Endothelial cell of umbilical vein (primary cell): ENCODE measurements at regions not wholly inside any gene's neighbourhood (a gene's known extent, or its start where the extent isn't known, plus 50 kb on each side); places are given as distances from the start of the nearest gene placed in this dataset.

Experiments
- BruUV-seq: library from RNA; stranded (reverse); fragments of 400-500 nt; replicated peaks from 2 replicates; lab custom pipeline; 2021; lab: Mats Ljungman, UMichigan
- CTCF ChIA-PET: fragments of 300-600, 350-600 bp; sonication (Branson Sonifier 250); formaldehyde crosslinking; loops from one replicate; lab custom pipeline; 2021; ENCODE audit warnings: antibody characterized with exemption, inconsistent platforms; lab: Charles Lee
- POLR2A ChIA-PET: fragments of 300-600, 350-600 bp; sonication (Branson Sonifier 250); formaldehyde crosslinking; loops from one replicate; lab custom pipeline; 2021; ENCODE audit warnings: antibody characterized with exemption, inconsistent platforms; lab: Charles Lee
- DNase-seq: peaks from one replicate; pipeline ENCODE4 v3.0.0-alpha.2; 2011; ENCODE audit warnings: low read depth, low spot score
- FAIRE-seq: peaks from 2 replicates; lab custom pipeline; 2011; peaks lifted over from hg19 to GRCh38; lab: Jason Lieb, UNC
- H2AFZ ChIP-seq: 2 replicates; pipeline ENCODE4 v1.6.0; 2012; ENCODE audit warnings: low read depth, low read length, control low read depth, inconsistent platforms
- H3K27ac ChIP-seq: 2 replicates; pipeline ENCODE4 v1.5.1; 2011; ENCODE audit warnings: low read depth, mild to moderate bottlenecking, control low read depth, low read length, moderate library complexity; ENCODE audit not compliant: insufficient read depth
- H3K27me3 ChIP-seq, 2 experiments: 2 replicates each; pipeline versions ENCODE4 v1.6.0 to v1.6.1; 2011; ENCODE audit warnings: low read length in 2 of 2, mixed read lengths in 1 of 2; ENCODE audit not compliant: control insufficient read depth in 2 of 2, insufficient read depth in 2 of 2
- H3K36me3 ChIP-seq, 2 experiments: 2 replicates in 1 of 2; 3 replicates in 1 of 2; pipeline ENCODE4 v1.5.1; 2011; ENCODE audit warnings: low read length in 2 of 2, mild to moderate bottlenecking in 1 of 2, moderate library complexity in 1 of 2; ENCODE audit not compliant: control insufficient read depth in 2 of 2, insufficient read depth in 2 of 2; ENCODE audit errors: extremely low read depth in 1 of 2
- H3K4me1 ChIP-seq: 3 replicates; pipeline ENCODE4 v1.5.1; 2011; ENCODE audit warnings: mild to moderate bottlenecking, low read length; ENCODE audit not compliant: control insufficient read depth, insufficient read depth; ENCODE audit errors: extremely low read depth
- H3K4me2 ChIP-seq: 2 replicates; pipeline ENCODE4 v1.6.1; 2011; ENCODE audit warnings: low read length, control low read depth, mixed read lengths; ENCODE audit not compliant: insufficient read depth
- H3K4me3 ChIP-seq, 3 experiments: fragments of 200-600 bp in 1 of 3; sonication (generic), shearing (Covaris generic) in 1 of 3; replicated peaks in 1 of 3; 2 replicates each; pipeline ENCODE4 v1.5.1; 2011 to 2016; ENCODE audit warnings: control low read depth in 3 of 3, low read length in 3 of 3, mild to moderate bottlenecking in 2 of 3, inconsistent platforms in 1 of 3, low read depth in 1 of 3, moderate library complexity in 1 of 3; ENCODE audit not compliant: insufficient read depth in 1 of 3
- H3K79me2 ChIP-seq: 2 replicates; pipeline ENCODE4 v1.6.0; 2012; ENCODE audit warnings: low read length, inconsistent platforms; ENCODE audit not compliant: control insufficient read depth, insufficient read depth
- H3K9ac ChIP-seq: replicated peaks from 2 replicates; pipeline ENCODE3; 2011; ENCODE audit warnings: low read length, control low read depth; ENCODE audit not compliant: insufficient read depth; ENCODE audit errors: extremely low read depth
- H3K9me1 ChIP-seq: replicated peaks from 3 replicates; pipeline ENCODE4 v1.6.0; 2011; ENCODE audit warnings: mild to moderate bottlenecking, low read length; ENCODE audit not compliant: control insufficient read depth, insufficient read depth; ENCODE audit errors: extremely low read depth
- H3K9me3 ChIP-seq: replicated peaks from 2 replicates; pipeline ENCODE4 v1.5.1; 2012; ENCODE audit warnings: low read length, inconsistent platforms; ENCODE audit not compliant: control insufficient read depth, insufficient read depth
- H4K20me1 ChIP-seq: replicated peaks from 2 replicates; pipeline ENCODE3; 2011; ENCODE audit warnings: mild to moderate bottlenecking, low read length; ENCODE audit not compliant: control insufficient read depth, insufficient read depth; ENCODE audit errors: extremely low read depth
- EZH2 ChIP-seq: IDR thresholded peaks from 2 replicates; pipeline ENCODE4 v1.6.1; 2012; ENCODE audit warnings: borderline replicate concordance, low read depth, mild to moderate bottlenecking, moderate library complexity, low read length, inconsistent platforms; ENCODE audit not compliant: severe bottlenecking
- FOS ChIP-seq: IDR thresholded peaks from 2 replicates; pipeline ENCODE4 v1.6.1; 2011; ENCODE audit warnings: mild to moderate bottlenecking, low read length, moderate library complexity, borderline replicate concordance; ENCODE audit not compliant: insufficient read depth
- GATA2 ChIP-seq: IDR thresholded peaks from 2 replicates; pipeline ENCODE4 v1.7.0; 2011; ENCODE audit warnings: low read depth, mild to moderate bottlenecking, moderate library complexity, mixed read lengths, low read length; ENCODE audit not compliant: insufficient read length, insufficient read depth
- JUN ChIP-seq: IDR thresholded peaks from 2 replicates; pipeline ENCODE4 v1.6.1; 2011; ENCODE audit warnings: borderline replicate concordance, low read depth; ENCODE audit not compliant: insufficient read length, insufficient read depth
- MYC ChIP-seq: IDR thresholded peaks from one replicate; pipeline ENCODE4 v1.6.1; 2011; ENCODE audit warnings: mild to moderate bottlenecking, low read depth, low read length
- POLR2A ChIP-seq: IDR thresholded peaks from 2 replicates; pipeline ENCODE4 v1.6.1; 2012; ENCODE audit warnings: low read depth, mild to moderate bottlenecking, control low read depth, low read length
- POLR2AphosphoS5 ChIP-seq: IDR thresholded peaks from 2 replicates; pipeline ENCODE4 v1.6.1; 2012; ENCODE audit warnings: low read depth, mild to moderate bottlenecking, control low read depth, low read length, moderate library complexity; ENCODE audit not compliant: insufficient read depth
- dilution Hi-C: fragments of 300-500 bp; cut with MboI; formaldehyde crosslinking; loops from one replicate; pipeline ENCODE4 v1.15.0; 2019; ENCODE audit warnings: low sequenced_read_pairs; ENCODE audit not compliant: extremely low pct_ligation_motif_present
- intact Hi-C: fragments of 100-400 bp; cut with micrococcal nuclease; formaldehyde crosslinking; loops from one replicate; pipeline ENCODE4 v1.10.0; 2022
- TF ChIP-seq, protein P1 (sequence below), 2 donors: IDR thresholded peaks; 1 replicate in 1 of 2; 2 replicates in 1 of 2; pipeline ENCODE4 v1.5.1; 2011; ENCODE audit warnings: low read length in 2 of 2, mild to moderate bottlenecking in 2 of 2, moderate library complexity in 2 of 2, control low read depth in 1 of 2, inconsistent platforms in 1 of 2, low read depth in 1 of 2; ENCODE audit not compliant: insufficient read depth in 1 of 2; ENCODE audit errors: extremely low read depth in 1 of 2
- TF ChIP-seq, protein P2 (sequence below): IDR thresholded peaks from 2 replicates; pipeline ENCODE4 v1.6.1; 2011; ENCODE audit not compliant: insufficient read depth, insufficient read length

DNA sequence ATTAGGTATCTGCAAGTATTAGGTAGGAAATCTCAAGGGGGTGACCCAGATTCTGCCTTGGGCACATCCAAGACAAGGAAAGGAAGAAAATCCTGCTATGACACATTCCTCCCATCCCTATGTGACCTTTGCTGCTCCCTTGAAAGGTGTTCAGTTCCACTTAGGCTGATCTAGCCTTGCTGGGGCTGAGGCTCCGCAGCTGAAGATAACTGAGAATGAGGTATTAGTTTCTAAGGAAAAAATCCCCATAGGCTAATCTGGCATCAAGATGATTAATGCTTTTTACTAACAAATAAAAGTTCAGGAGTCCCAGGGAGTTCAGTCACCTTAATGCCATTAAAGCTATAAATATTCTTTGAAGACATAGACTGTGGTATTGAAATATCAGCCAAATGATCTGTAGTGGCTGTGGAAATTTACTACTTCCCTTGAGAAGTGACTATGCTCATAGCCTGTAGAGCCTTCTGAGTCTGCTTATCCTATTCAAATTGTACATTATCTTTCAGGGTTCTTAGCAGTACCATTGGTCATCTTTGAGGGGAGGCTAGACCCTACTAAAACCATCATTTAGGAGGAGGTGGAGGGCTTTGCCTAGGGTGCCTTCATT is 239.9 kb upstream of the RAG2 start:
- Histone ChIP-seq H4K20me1 (no peaks in the 10 kb centered on the region), H2AFZ (no peak overlapping the region), H3K9me1 (no peaks in the 10 kb centered on the region), H3K27me3 (no peaks in the 10 kb centered on the region), H3K9ac (no peak overlapping the region), H3K79me2 (no peaks in the 10 kb centered on the region), H3K4me1 (no peaks in the 10 kb centered on the region), H3K4me2 (no peak overlapping the region), H3K9me3 (no peaks in the 10 kb centered on the region), H3K36me3 (no peaks in the 10 kb centered on the region), H3K4me3 (no peak overlapping the region), H3K27ac (no peak overlapping the region)
- BruUV-seq: no TSS peak
- dilution Hi-C loops (no loop called here), intact Hi-C loops (no loop called here)
- FAIRE-seq (no peak), DNase-seq (no peak)
- ChIA-PET POLR2A (no interaction called here), CTCF (no interaction called here)
- TF ChIP-seq MYC (no peak), FOS (no peak), POLR2AphosphoS5 (no peak), POLR2A (no peak), EZH2 (no peak), GATA2 (no peak), JUN (no peak)
- TF ChIP-seq, protein P1, sequence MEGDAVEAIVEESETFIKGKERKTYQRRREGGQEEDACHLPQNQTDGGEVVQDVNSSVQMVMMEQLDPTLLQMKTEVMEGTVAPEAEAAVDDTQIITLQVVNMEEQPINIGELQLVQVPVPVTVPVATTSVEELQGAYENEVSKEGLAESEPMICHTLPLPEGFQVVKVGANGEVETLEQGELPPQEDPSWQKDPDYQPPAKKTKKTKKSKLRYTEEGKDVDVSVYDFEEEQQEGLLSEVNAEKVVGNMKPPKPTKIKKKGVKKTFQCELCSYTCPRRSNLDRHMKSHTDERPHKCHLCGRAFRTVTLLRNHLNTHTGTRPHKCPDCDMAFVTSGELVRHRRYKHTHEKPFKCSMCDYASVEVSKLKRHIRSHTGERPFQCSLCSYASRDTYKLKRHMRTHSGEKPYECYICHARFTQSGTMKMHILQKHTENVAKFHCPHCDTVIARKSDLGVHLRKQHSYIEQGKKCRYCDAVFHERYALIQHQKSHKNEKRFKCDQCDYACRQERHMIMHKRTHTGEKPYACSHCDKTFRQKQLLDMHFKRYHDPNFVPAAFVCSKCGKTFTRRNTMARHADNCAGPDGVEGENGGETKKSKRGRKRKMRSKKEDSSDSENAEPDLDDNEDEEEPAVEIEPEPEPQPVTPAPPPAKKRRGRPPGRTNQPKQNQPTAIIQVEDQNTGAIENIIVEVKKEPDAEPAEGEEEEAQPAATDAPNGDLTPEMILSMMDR (IDR thresholded peaks at IDR 0.05; ENCODE audit: extremely low read depth in 1 of 2, insufficient read depth in 1 of 2, low read depth in 1 of 2, low read length in 2 of 2): no peak
- TF ChIP-seq, protein P2, sequence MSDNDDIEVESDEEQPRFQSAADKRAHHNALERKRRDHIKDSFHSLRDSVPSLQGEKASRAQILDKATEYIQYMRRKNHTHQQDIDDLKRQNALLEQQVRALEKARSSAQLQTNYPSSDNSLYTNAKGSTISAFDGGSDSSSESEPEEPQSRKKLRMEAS: no peak
